Choroid plexus epithelial cell (primary cell): ENCODE measurements at regions not wholly inside any gene's neighbourhood (a gene's known extent, or its start where the extent isn't known, plus 50 kb on each side); places are given as distances from the start of the nearest gene placed in this dataset.

Experiments
- DNase-seq: peaks from one replicate; pipeline ENCODE4 v3.0.0-alpha.2; 2010; ENCODE audit warnings: low read depth
- H3K4me3 ChIP-seq: 2 replicates; pipeline ENCODE4 v1.5.1; 2011; ENCODE audit warnings: low read depth, mild to moderate bottlenecking, control low read depth, low read length, moderate library complexity
- CTCF ChIP-seq: conservative IDR thresholded peaks from 2 replicates; pipeline ENCODE4 v1.5.1; 2011; ENCODE audit warnings: low read depth, mild to moderate bottlenecking, control low read depth, inconsistent platforms, low read length, moderate library complexity

- peak; percentile 8 for DNase-seq
- H3K4me3 ChIP-seq, result no peak overlapping the region
- no peak for TF ChIP-seq CTCF
These were observed 79.2 kb upstream of the SLC10A2 start for GRCh38 chr13:103145442-103145841.

DNA sequence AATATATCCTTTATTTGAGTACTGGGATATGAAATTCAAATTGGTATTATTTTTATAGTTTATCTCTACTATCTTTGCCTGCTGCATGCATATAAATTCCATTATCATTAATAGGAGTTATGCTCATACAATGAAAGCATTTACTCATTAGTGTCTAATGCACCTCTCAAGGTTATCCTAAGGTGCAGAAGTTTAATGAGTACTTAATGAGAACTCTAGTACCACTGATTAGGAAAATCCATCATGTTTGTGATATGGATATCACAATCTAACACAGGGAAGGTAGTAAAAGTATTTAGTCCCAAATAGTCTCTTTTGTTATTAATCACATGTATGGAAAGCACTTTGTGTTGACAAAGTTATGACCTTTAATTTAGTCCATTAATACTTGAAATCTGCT is 77.2 kb upstream of the SLC10A2 start:
- TF ChIP-seq CTCF, result no peak
- no peak overlapping the region for H3K4me3 ChIP-seq
- DNase-seq, result no peak

DNA sequence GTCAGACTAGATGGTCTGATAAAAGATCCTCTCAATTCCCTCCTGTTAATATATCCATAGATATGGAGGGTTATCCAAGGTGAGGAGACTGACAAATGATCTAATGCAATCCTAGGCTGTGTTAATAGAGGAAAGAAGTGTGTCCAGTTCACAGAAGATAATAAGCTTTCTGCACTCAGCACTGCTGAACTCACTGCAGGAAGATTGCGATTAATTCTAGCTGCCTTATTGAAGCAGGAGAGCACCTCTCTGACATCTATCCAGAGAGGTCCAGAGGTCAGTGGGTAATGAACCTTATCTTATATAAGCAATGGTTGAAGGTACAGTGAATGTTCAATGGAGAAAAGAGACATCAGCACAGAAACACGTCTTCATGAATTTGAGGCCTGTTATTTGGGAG is 75.9 kb upstream of the SLC10A2 start:
- H3K4me3 ChIP-seq, result no peak overlapping the region
- no peak for TF ChIP-seq CTCF
- DNase-seq, result no peak

GRCh38 chr13:103140001-103140671 is 73.9 kb upstream of the SLC10A2 start:
- peak; percentile 57 for DNase-seq
- peak; percentile 68 for TF ChIP-seq CTCF
- no peak overlapping the region for H3K4me3 ChIP-seq

DNA sequence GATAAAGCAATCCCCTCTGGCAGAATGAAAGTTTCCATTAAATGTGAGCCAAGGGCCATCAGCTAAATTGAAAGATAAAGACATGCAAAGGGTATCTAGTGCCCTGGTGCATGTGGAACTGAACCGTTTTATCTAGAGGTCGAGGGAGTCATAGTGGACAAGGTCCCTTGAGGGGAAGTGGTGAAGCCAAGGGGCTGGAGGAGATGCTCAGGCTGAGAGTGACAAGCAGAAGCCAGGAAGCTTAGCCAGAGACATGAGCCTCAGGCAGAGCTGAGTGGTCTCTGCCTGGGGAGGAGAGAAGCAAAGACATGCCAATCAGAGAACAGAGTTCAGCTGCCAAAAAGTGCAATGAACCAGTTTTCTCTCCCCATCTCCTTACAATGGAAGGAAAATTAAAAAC is 68.1 kb upstream of the SLC10A2 start:
- no peak for DNase-seq
- H3K4me3 ChIP-seq, result no peak overlapping the region
- no peak for TF ChIP-seq CTCF

GRCh38 chr13:103133556-103133955 is 67.3 kb upstream of the SLC10A2 start:
- H3K4me3 ChIP-seq, result no peak overlapping the region
- no peak for DNase-seq
- no peak for TF ChIP-seq CTCF

GRCh38 chr13:103130681-103131210 is 64.5 kb upstream of the SLC10A2 start:
- TF ChIP-seq CTCF, result no peak
- no peak overlapping the region for H3K4me3 ChIP-seq
- DNase-seq, result no peak
